HAP-1 (cell line): ENCODE measurements at regions not wholly inside any gene's neighbourhood (a gene's known extent, or its start where the extent isn't known, plus 50 kb on each side); places are given as distances from the start of the nearest gene placed in this dataset.

Source experiments
- DNase-seq, 2 experiments: peaks; one replicate each; pipeline ENCODE4 v3.0.0-alpha.2; 2016 to 2020; ENCODE audit warnings: low spot score in 2 of 2
- H3K27me3 ChIP-seq: fragments of 250-450 bp; sonication (Bioruptor Pico); 2 replicates; pipeline ENCODE4 v1.5.1; 2020; ENCODE audit warnings: low read depth, mild to moderate bottlenecking, moderate library complexity
- H3K36me3 ChIP-seq: fragments of 250-450 bp; sonication (Bioruptor Pico); replicated peaks from 2 replicates; pipeline ENCODE4 v1.5.1; 2020; ENCODE audit warnings: mild to moderate bottlenecking
- H3K4me1 ChIP-seq: fragments of 250-450 bp; sonication (Bioruptor Pico); 2 replicates; pipeline ENCODE4 v1.5.1; 2020; ENCODE audit warnings: mild to moderate bottlenecking
- H3K4me3 ChIP-seq: fragments of 250-450 bp; sonication (Bioruptor Pico); 2 replicates; pipeline ENCODE4 v1.5.1; 2020; ENCODE audit warnings: mild to moderate bottlenecking, moderate library complexity
- H3K9me3 ChIP-seq: fragments of 250-450 bp; sonication (Bioruptor Pico); 2 replicates; pipeline ENCODE4 v1.5.1; 2020; ENCODE audit warnings: mild to moderate bottlenecking, moderate library complexity
- in situ Hi-C: fragments of 300-500 bp; cut with MboI; formaldehyde crosslinking; loops from 3 replicates; pipeline ENCODE4 v1.14.3; 2020; ENCODE audit warnings: low sequenced_read_pairs, inconsistent platforms, mixed read lengths

GRCh38 chr2:128632501-128632800 is 313.8 kb upstream of the HS6ST1 start:
- DNase-seq, result no peak
- H3K4me1 ChIP-seq, result no peaks in the 10 kb centered on the region
- no peaks in the 10 kb centered on the region for H3K36me3 ChIP-seq
- H3K9me3 ChIP-seq, result no peaks in the 10 kb centered on the region
- no peaks in the 10 kb centered on the region for H3K27me3 ChIP-seq
- H3K4me3 ChIP-seq, result no peak overlapping the region
- in situ Hi-C loops, result no loop called here

- Histone ChIP-seq H3K9me3 (no peaks in the 10 kb centered on the region), H3K27me3 (no peaks in the 10 kb centered on the region), H3K36me3 (no peaks in the 10 kb centered on the region), H3K4me3 (no peak overlapping the region), H3K4me1 (no peaks in the 10 kb centered on the region)
- DNase-seq, result no peak
- in situ Hi-C loops, result no loop called here
Measured at GRCh38 chr2:128633501-128633900, 314.8 kb upstream of the HS6ST1 start.

- Histone ChIP-seq H3K4me1 (no peaks in the 10 kb centered on the region), H3K27me3 (no peaks in the 10 kb centered on the region), H3K9me3 (no peaks in the 10 kb centered on the region), H3K36me3 (no peaks in the 10 kb centered on the region), H3K4me3 (no peak overlapping the region)
- DNase-seq, result no peak
- in situ Hi-C loops, result no loop called here
Measured at GRCh38 chr2:128635361-128635900, 316.8 kb upstream of the HS6ST1 start.

GRCh38 chr2:128636802-128637147 is 318.1 kb upstream of the HS6ST1 start:
- Histone ChIP-seq H3K9me3 (no peaks in the 10 kb centered on the region), H3K4me3 (no peak overlapping the region), H3K36me3 (no peaks in the 10 kb centered on the region), H3K27me3 (no peaks in the 10 kb centered on the region), H3K4me1 (no peaks in the 10 kb centered on the region)
- no peak for DNase-seq
- in situ Hi-C loops, result no loop called here

- Histone ChIP-seq H3K4me3 (no peak overlapping the region), H3K9me3 (no peaks in the 10 kb centered on the region), H3K36me3 (no peaks in the 10 kb centered on the region), H3K27me3 (no peaks in the 10 kb centered on the region), H3K4me1 (no peaks in the 10 kb centered on the region)
- DNase-seq, result no peak
- in situ Hi-C loops, result no loop called here
Measured at GRCh38 chr2:128637481-128638155, 318.9 kb upstream of the HS6ST1 start.

GRCh38 chr2:128638341-128639119 is 319.9 kb upstream of the HS6ST1 start:
- Histone ChIP-seq H3K4me3 (no peak overlapping the region), H3K36me3 (no peaks in the 10 kb centered on the region), H3K9me3 (no peaks in the 10 kb centered on the region), H3K4me1 (no peaks in the 10 kb centered on the region), H3K27me3 (no peaks in the 10 kb centered on the region)
- DNase-seq, result peak; percentile 18 to 63
- in situ Hi-C loops, result no loop called here

- Histone ChIP-seq H3K4me3 (no peak overlapping the region), H3K27me3 (no peaks in the 10 kb centered on the region), H3K4me1 (no peaks in the 10 kb centered on the region), H3K36me3 (no peaks in the 10 kb centered on the region), H3K9me3 (no peaks in the 10 kb centered on the region)
- no peak for DNase-seq
- in situ Hi-C loops, result no loop called here
Measured at GRCh38 chr2:128639120-128639477, 320.4 kb upstream of the HS6ST1 start.

GRCh38 chr2:128639693-128640092 is 321.0 kb upstream of the HS6ST1 start:
- Histone ChIP-seq H3K27me3 (no peaks in the 10 kb centered on the region), H3K4me1 (no peaks in the 10 kb centered on the region), H3K4me3 (no peak overlapping the region), H3K9me3 (no peaks in the 10 kb centered on the region), H3K36me3 (no peaks in the 10 kb centered on the region)
- DNase-seq, result no peak
- in situ Hi-C loops, result no loop called here

GRCh38 chr2:128640166-128640844 is 321.6 kb upstream of the HS6ST1 start:
- Histone ChIP-seq H3K27me3 (no peaks in the 10 kb centered on the region), H3K4me3 (no peak overlapping the region), H3K36me3 (no peaks in the 10 kb centered on the region), H3K9me3 (no peaks in the 10 kb centered on the region), H3K4me1 (no peaks in the 10 kb centered on the region)
- no peak for DNase-seq
- in situ Hi-C loops, result no loop called here

- in situ Hi-C loops, result no loop called here
- DNase-seq, result no peak
- no peaks in the 10 kb centered on the region for H3K4me1 ChIP-seq
- H3K36me3 ChIP-seq, result no peaks in the 10 kb centered on the region
- no peak overlapping the region for H3K4me3 ChIP-seq
- H3K27me3 ChIP-seq, result no peaks in the 10 kb centered on the region
- H3K9me3 ChIP-seq, result no peaks in the 10 kb centered on the region
Measured at GRCh38 chr2:128640845-128641360, 322.2 kb upstream of the HS6ST1 start.

GRCh38 chr2:128641421-128642080 is 322.9 kb upstream of the HS6ST1 start:
- in situ Hi-C loops, result no loop called here
- Histone ChIP-seq H3K27me3 (no peaks in the 10 kb centered on the region), H3K36me3 (no peaks in the 10 kb centered on the region), H3K9me3 (no peaks in the 10 kb centered on the region), H3K4me3 (no peak overlapping the region), H3K4me1 (no peaks in the 10 kb centered on the region)
- no peak for DNase-seq

GRCh38 chr2:128642316-128642715 is 323.6 kb upstream of the HS6ST1 start:
- no peaks in the 10 kb centered on the region for H3K9me3 ChIP-seq
- no peak overlapping the region for H3K4me3 ChIP-seq
- no peaks in the 10 kb centered on the region for H3K36me3 ChIP-seq
- no peaks in the 10 kb centered on the region for H3K27me3 ChIP-seq
- no peak for DNase-seq
- in situ Hi-C loops, result no loop called here
- no peaks in the 10 kb centered on the region for H3K4me1 ChIP-seq

- DNase-seq, result no peak
- Histone ChIP-seq H3K27me3 (no peaks in the 10 kb centered on the region), H3K4me3 (no peak overlapping the region), H3K4me1 (no peaks in the 10 kb centered on the region), H3K36me3 (no peaks in the 10 kb centered on the region), H3K9me3 (no peaks in the 10 kb centered on the region)
- in situ Hi-C loops, result no loop called here
Measured at GRCh38 chr2:128642821-128643220, 324.2 kb upstream of the HS6ST1 start.
